Neutrophil (primary cell): ENCODE measurements at regions not wholly inside any gene's neighbourhood (a gene's known extent, or its start where the extent isn't known, plus 50 kb on each side); places are given as distances from the start of the nearest gene placed in this dataset.

ENCODE experiments used
- H3K27ac ChIP-seq: fragments of 200-600 bp; sonication (generic); 2 replicates; pipeline ENCODE4 v1.5.1; 2016; ENCODE audit warnings: mild to moderate bottlenecking, moderate library complexity
- H3K27me3 ChIP-seq: fragments of 200-600 bp; sonication (generic); 2 replicates; pipeline ENCODE4 v1.6.0; 2016; ENCODE audit warnings: mild to moderate bottlenecking
- H3K36me3 ChIP-seq: fragments of 200-600 bp; sonication (generic); 2 replicates; pipeline ENCODE4 v1.5.1; 2017
- H3K4me1 ChIP-seq, 2 experiments: fragments of 200-600 bp in 1 of 2; sonication (generic) in 1 of 2; 1 replicate in 1 of 2; 2 replicates in 1 of 2; pipeline versions ENCODE4 v1.5.1 to v1.6.1; 2013 to 2016; ENCODE audit warnings: low read depth in 1 of 2, low read length in 1 of 2, mild to moderate bottlenecking in 1 of 2, moderate library complexity in 1 of 2; ENCODE audit not compliant: control insufficient read depth in 1 of 2, insufficient read depth in 1 of 2
- H3K4me3 ChIP-seq, 2 experiments: fragments of 200-600 bp in 1 of 2; sonication (generic) in 1 of 2; 1 replicate in 1 of 2; 2 replicates in 1 of 2; pipeline ENCODE4 v1.5.1; 2013 to 2016; ENCODE audit warnings: low read depth in 1 of 2, low read length in 1 of 2, mild to moderate bottlenecking in 1 of 2, moderate library complexity in 1 of 2
- H3K9me3 ChIP-seq: fragments of 200-600 bp; sonication (generic); 2 replicates; pipeline ENCODE4 v1.5.1; 2016
- CTCF ChIP-seq: fragments of 200-600 bp; sonication (generic); IDR thresholded peaks from 2 replicates; pipeline ENCODE4 v1.5.1; 2016; ENCODE audit warnings: antibody characterized with exemption

DNA sequence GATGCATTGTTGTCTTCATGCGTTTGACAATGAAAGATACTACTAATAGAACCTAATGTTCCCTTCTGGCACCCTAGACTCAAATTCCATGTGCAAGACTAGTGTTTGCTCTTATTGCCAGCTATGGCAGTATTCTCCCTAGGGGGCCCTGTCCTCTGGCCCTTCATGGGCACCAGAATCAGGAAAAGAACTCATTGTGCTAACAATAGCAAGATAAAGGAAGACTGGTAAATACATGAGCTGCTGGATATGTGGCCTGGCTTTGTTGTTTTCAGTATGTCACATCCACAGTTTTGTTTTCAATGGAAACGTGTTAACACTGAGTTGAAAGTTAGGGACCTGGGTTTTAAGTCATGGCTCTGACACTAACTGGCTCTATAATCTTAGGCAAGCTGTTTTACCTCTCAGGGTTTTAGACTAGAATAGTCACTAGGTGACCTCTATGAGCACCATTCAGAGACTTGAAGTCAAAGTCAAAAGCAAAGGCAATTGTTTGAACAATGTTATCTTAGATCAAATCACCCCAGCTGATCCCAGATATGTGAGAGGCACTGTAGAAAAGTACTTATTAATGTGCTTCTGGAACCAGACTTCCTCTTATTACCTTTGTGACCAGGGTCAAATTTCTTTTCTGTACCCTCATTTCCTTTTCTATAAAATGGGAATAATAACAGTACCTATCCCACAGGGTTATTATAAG, 253.7 kb upstream of the DIAPH2 start:
- no peak for TF ChIP-seq CTCF
- Histone ChIP-seq H3K4me1 (no peaks in the 10 kb centered on the region), H3K4me3 (no peak overlapping the region), H3K36me3 (no peaks in the 10 kb centered on the region), H3K9me3 (no peaks in the 10 kb centered on the region), H3K27ac (no peak overlapping the region), H3K27me3 (no peaks in the 10 kb centered on the region)

GRCh38 chrX:96432647-96433046, 252.0 kb upstream of the DIAPH2 start:
- Histone ChIP-seq H3K36me3 (no peaks in the 10 kb centered on the region), H3K27me3 (no peaks in the 10 kb centered on the region), H3K27ac (no peak overlapping the region), H3K4me1 (no peaks in the 10 kb centered on the region), H3K9me3 (no peaks in the 10 kb centered on the region), H3K4me3 (no peak overlapping the region)
- no peak for TF ChIP-seq CTCF

- Histone ChIP-seq H3K4me1 (no peaks in the 10 kb centered on the region), H3K9me3 (no peaks in the 10 kb centered on the region), H3K27me3 (no peaks in the 10 kb centered on the region), H3K4me3 (no peak overlapping the region), H3K36me3 (no peaks in the 10 kb centered on the region), H3K27ac (no peak overlapping the region)
- no peak for TF ChIP-seq CTCF
Observed at GRCh38 chrX:96433409-96434077, 251.1 kb upstream of the DIAPH2 start.

DNA sequence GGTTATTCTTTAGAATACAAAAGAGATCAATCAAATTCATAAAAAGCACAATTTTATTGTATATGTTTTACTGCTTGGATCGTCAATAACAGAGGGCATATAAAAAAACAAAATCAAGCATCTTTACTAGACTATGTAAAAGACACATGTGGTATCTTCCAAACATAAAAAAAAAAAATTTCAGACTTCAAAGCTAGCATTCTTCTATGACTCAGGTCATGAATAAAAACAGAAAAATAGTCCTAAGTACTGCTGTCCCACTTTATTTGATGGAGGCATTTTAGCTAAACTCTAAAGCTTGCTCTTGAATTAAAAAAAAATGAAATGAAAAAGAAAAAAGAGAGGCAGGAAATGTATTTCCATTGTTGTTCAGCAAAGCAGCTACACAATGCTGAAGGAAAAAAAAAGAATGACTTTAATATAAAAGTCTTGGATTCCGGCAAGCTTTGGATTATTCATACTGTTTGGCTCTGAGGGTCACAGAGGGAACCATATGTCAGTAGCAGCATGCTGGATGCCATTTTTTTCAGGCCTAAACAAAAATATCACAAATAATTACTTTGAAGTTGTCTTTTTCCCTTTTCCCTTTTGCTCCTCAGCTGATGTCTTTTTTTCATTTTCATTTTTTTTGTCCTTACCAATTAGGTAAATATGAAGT, 249.1 kb upstream of the DIAPH2 start:
- Histone ChIP-seq H3K4me1 (no peaks in the 10 kb centered on the region), H3K9me3 (no peaks in the 10 kb centered on the region), H3K27me3 (no peaks in the 10 kb centered on the region), H3K36me3 (no peaks in the 10 kb centered on the region), H3K27ac (no peak overlapping the region), H3K4me3 (no peak overlapping the region)
- TF ChIP-seq CTCF = no peak

- H3K9me3 ChIP-seq = no peaks in the 10 kb centered on the region
- no peaks in the 10 kb centered on the region for H3K4me1 ChIP-seq
- no peak overlapping the region for H3K4me3 ChIP-seq
- TF ChIP-seq CTCF = no peak
- H3K27ac ChIP-seq = no peak overlapping the region
- no peaks in the 10 kb centered on the region for H3K27me3 ChIP-seq
- H3K36me3 ChIP-seq = no peaks in the 10 kb centered on the region
Observed at GRCh38 chrX:96436105-96436504, 248.5 kb upstream of the DIAPH2 start.
